ENCODE measurements at regions not wholly inside any gene's neighbourhood (a gene's known extent, or its start where the extent isn't known, plus 50 kb on each side); places are given as distances from the start of the nearest gene placed in this dataset.

- TF ChIP-seq ZFX (IDR thresholded peaks at IDR 0.05; ENCODE audit: borderline replicate concordance), result no peak
- TF ChIP-seq, protein P1, sequence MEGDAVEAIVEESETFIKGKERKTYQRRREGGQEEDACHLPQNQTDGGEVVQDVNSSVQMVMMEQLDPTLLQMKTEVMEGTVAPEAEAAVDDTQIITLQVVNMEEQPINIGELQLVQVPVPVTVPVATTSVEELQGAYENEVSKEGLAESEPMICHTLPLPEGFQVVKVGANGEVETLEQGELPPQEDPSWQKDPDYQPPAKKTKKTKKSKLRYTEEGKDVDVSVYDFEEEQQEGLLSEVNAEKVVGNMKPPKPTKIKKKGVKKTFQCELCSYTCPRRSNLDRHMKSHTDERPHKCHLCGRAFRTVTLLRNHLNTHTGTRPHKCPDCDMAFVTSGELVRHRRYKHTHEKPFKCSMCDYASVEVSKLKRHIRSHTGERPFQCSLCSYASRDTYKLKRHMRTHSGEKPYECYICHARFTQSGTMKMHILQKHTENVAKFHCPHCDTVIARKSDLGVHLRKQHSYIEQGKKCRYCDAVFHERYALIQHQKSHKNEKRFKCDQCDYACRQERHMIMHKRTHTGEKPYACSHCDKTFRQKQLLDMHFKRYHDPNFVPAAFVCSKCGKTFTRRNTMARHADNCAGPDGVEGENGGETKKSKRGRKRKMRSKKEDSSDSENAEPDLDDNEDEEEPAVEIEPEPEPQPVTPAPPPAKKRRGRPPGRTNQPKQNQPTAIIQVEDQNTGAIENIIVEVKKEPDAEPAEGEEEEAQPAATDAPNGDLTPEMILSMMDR (IDR thresholded peaks at IDR 0.05), result no peak
Measured at GRCh38 chr2:83079007-83079406, 1380.1 kb downstream of the SUCLG1 start.

Data from 22Rv1 (cell line).